Activated T-helper 17 cell treated with anti-CD3 and anti-CD28 coated beads, Interleukin-2, amount 50 U/mL, for 72 hours (primary cell): ENCODE measurements at regions not wholly inside any gene's neighbourhood (a gene's known extent, or its start where the extent isn't known, plus 50 kb on each side); places are given as distances from the start of the nearest gene placed in this dataset.
"Not testable (repeated sequence)": the region's sequence is repeated elsewhere in the genome, so short reads cannot be mapped to it uniquely, and the experiment has no call there.

Experiments
- ATAC-seq: fragments of 150-1000 bp; cut with Tn5 transposase; replicated peaks from 2 replicates; pipeline ENCODE4 v1.10.0; 2021; ENCODE audit warnings: mild to moderate bottlenecking, moderate library complexity
- H3K27ac Mint-ChIP-seq: one replicate; pipeline ENCODE4 v1.8.0; 2022; ENCODE audit warnings: mixed read lengths
- H3K27me3 Mint-ChIP-seq: one replicate; pipeline ENCODE4 v1.8.0; 2022; ENCODE audit warnings: mixed read lengths
- H3K36me3 Mint-ChIP-seq: one replicate; pipeline ENCODE4 v1.8.0; 2022; ENCODE audit warnings: low read depth, mild to moderate bottlenecking, mixed read lengths
- H3K4me1 Mint-ChIP-seq: one replicate; pipeline ENCODE4 v1.8.0; 2022; ENCODE audit warnings: mixed read lengths
- H3K4me3 Mint-ChIP-seq: one replicate; pipeline ENCODE4 v1.8.0; 2022; ENCODE audit warnings: mild to moderate bottlenecking, mixed read lengths
- H3K9me3 Mint-ChIP-seq: one replicate; pipeline ENCODE4 v1.8.0; 2022; ENCODE audit warnings: mixed read lengths

GRCh38 chr1:192889082-192889481 is 80.2 kb downstream of the RGS2 start:
- H3K4me3 Mint-ChIP-seq: no peak overlapping the region
- no peak for ATAC-seq
- no peaks in the 10 kb centered on the region for H3K4me1 Mint-ChIP-seq
- H3K27ac Mint-ChIP-seq: no peak overlapping the region
- no peaks in the 10 kb centered on the region for H3K27me3 Mint-ChIP-seq
- no peaks in the 10 kb centered on the region for H3K9me3 Mint-ChIP-seq
- H3K36me3 Mint-ChIP-seq: no peaks in the 10 kb centered on the region

- no peak overlapping the region for H3K27ac Mint-ChIP-seq
- H3K9me3 Mint-ChIP-seq: peaks cover 3% of the 10 kb centered on the region
- H3K27me3 Mint-ChIP-seq: no peaks in the 10 kb centered on the region
- no peak for ATAC-seq
- no peak overlapping the region for H3K4me3 Mint-ChIP-seq
- no peaks in the 10 kb centered on the region for H3K4me1 Mint-ChIP-seq
- H3K36me3 Mint-ChIP-seq: no peaks in the 10 kb centered on the region
Measured at GRCh38 chr1:192890134-192890533, 81.3 kb downstream of the RGS2 start.

GRCh38 chr1:192892934-192893333 is 84.1 kb downstream of the RGS2 start:
- Mint-ChIP-seq H3K9me3 (peaks cover 3% of the 10 kb centered on the region), H3K27ac (no peak overlapping the region), H3K4me1 (no peaks in the 10 kb centered on the region), H3K4me3 (no peak overlapping the region), H3K27me3 (no peaks in the 10 kb centered on the region), H3K36me3 (no peaks in the 10 kb centered on the region)
- ATAC-seq: no peak

- H3K27me3 Mint-ChIP-seq, H3K4me3 Mint-ChIP-seq, ATAC-seq, H3K9me3 Mint-ChIP-seq, H3K36me3 Mint-ChIP-seq, H3K4me1 Mint-ChIP-seq, H3K27ac Mint-ChIP-seq: not testable (repeated sequence)
Measured at GRCh38 chr1:192895487-192895886, 86.6 kb downstream of the RGS2 start.

GRCh38 chr1:192896376-192896775 is 87.5 kb downstream of the RGS2 start:
- no peak overlapping the region for H3K4me3 Mint-ChIP-seq
- no peak for ATAC-seq
- no peak overlapping the region for H3K27ac Mint-ChIP-seq
- H3K36me3 Mint-ChIP-seq: no peaks in the 10 kb centered on the region
- H3K27me3 Mint-ChIP-seq: no peaks in the 10 kb centered on the region
- H3K9me3 Mint-ChIP-seq: peaks cover 3% of the 10 kb centered on the region
- no peaks in the 10 kb centered on the region for H3K4me1 Mint-ChIP-seq

GRCh38 chr1:192901500-192901899 is 92.7 kb downstream of the RGS2 start:
- ATAC-seq: no peak
- H3K4me1 Mint-ChIP-seq: peaks cover 4% of the 10 kb centered on the region
- no peaks in the 10 kb centered on the region for H3K36me3 Mint-ChIP-seq
- no peaks in the 10 kb centered on the region for H3K9me3 Mint-ChIP-seq
- H3K4me3 Mint-ChIP-seq: no peak overlapping the region
- H3K27ac Mint-ChIP-seq: no peak overlapping the region
- H3K27me3 Mint-ChIP-seq: no peaks in the 10 kb centered on the region

- Mint-ChIP-seq H3K36me3 (no peaks in the 10 kb centered on the region), H3K27ac (no peak overlapping the region), H3K27me3 (no peaks in the 10 kb centered on the region), H3K4me3 (no peak overlapping the region), H3K4me1 (peaks cover 4% of the 10 kb centered on the region), H3K9me3 (no peaks in the 10 kb centered on the region)
- no peak for ATAC-seq
Measured at GRCh38 chr1:192903142-192903541, 94.3 kb downstream of the RGS2 start.

- H3K27ac Mint-ChIP-seq: no peak overlapping the region
- no peak overlapping the region for H3K4me3 Mint-ChIP-seq
- ATAC-seq: peak; percentile 80
Measured at GRCh38 chr1:192904438-192904895, 95.6 kb downstream of the RGS2 start.

GRCh38 chr1:192905049-192905448 is 96.2 kb downstream of the RGS2 start:
- H3K27ac Mint-ChIP-seq: no peak overlapping the region
- no peaks in the 10 kb centered on the region for H3K27me3 Mint-ChIP-seq
- ATAC-seq: peak; percentile 9
- H3K4me3 Mint-ChIP-seq: no peak overlapping the region
- H3K9me3 Mint-ChIP-seq: no peaks in the 10 kb centered on the region
- no peaks in the 10 kb centered on the region for H3K36me3 Mint-ChIP-seq
- H3K4me1 Mint-ChIP-seq: peaks cover 4% of the 10 kb centered on the region

More at GRCh38 chr1:192904438-192904895, 95.6 kb downstream of the RGS2 start:
- H3K27me3 Mint-ChIP-seq: no peaks in the 10 kb centered on the region
- H3K4me1 Mint-ChIP-seq: peaks cover 4% of the 10 kb centered on the region
- H3K9me3 Mint-ChIP-seq: no peaks in the 10 kb centered on the region
- H3K36me3 Mint-ChIP-seq: no peaks in the 10 kb centered on the region

- ATAC-seq: no peak
- peaks cover 4% of the 10 kb centered on the region for H3K4me1 Mint-ChIP-seq
- no peaks in the 10 kb centered on the region for H3K27me3 Mint-ChIP-seq
- no peak overlapping the region for H3K27ac Mint-ChIP-seq
- H3K9me3 Mint-ChIP-seq: no peaks in the 10 kb centered on the region
- H3K4me3 Mint-ChIP-seq: no peak overlapping the region
- H3K36me3 Mint-ChIP-seq: no peaks in the 10 kb centered on the region
Measured at GRCh38 chr1:192906334-192906733, 97.5 kb downstream of the RGS2 start.

GRCh38 chr1:192907545-192908243 is 98.9 kb downstream of the RGS2 start:
- peak; percentile 66 for ATAC-seq
- H3K4me3 Mint-ChIP-seq: no peak overlapping the region
- H3K27me3 Mint-ChIP-seq: no peaks in the 10 kb centered on the region
- no peaks in the 10 kb centered on the region for H3K9me3 Mint-ChIP-seq
- H3K36me3 Mint-ChIP-seq: no peaks in the 10 kb centered on the region
- peaks cover 4% of the 10 kb centered on the region for H3K4me1 Mint-ChIP-seq
- no peak overlapping the region for H3K27ac Mint-ChIP-seq

GRCh38 chr1:192911896-192912656 is 103.2 kb downstream of the RGS2 start:
- not testable (repeated sequence) for H3K27me3 Mint-ChIP-seq, H3K4me1 Mint-ChIP-seq, H3K4me3 Mint-ChIP-seq, ATAC-seq, H3K9me3 Mint-ChIP-seq, H3K36me3 Mint-ChIP-seq, H3K27ac Mint-ChIP-seq

- Mint-ChIP-seq H3K27ac (no peak overlapping the region), H3K27me3 (no peaks in the 10 kb centered on the region), H3K4me1 (no peaks in the 10 kb centered on the region), H3K36me3 (no peaks in the 10 kb centered on the region), H3K9me3 (no peaks in the 10 kb centered on the region), H3K4me3 (no peak overlapping the region)
- ATAC-seq: peak; percentile 78
Measured at GRCh38 chr1:192913683-192914082, 104.8 kb downstream of the RGS2 start.

- no peak for ATAC-seq
- Mint-ChIP-seq H3K4me3 (no peak overlapping the region), H3K9me3 (no peaks in the 10 kb centered on the region), H3K36me3 (no peaks in the 10 kb centered on the region), H3K27me3 (no peaks in the 10 kb centered on the region), H3K27ac (no peak overlapping the region), H3K4me1 (no peaks in the 10 kb centered on the region)
Measured at GRCh38 chr1:192914092-192914491, 105.3 kb downstream of the RGS2 start.

- no peaks in the 10 kb centered on the region for H3K9me3 Mint-ChIP-seq
- no peaks in the 10 kb centered on the region for H3K36me3 Mint-ChIP-seq
- H3K4me1 Mint-ChIP-seq: no peaks in the 10 kb centered on the region
- H3K4me3 Mint-ChIP-seq: no peak overlapping the region
- no peak overlapping the region for H3K27ac Mint-ChIP-seq
- ATAC-seq: no peak
- H3K27me3 Mint-ChIP-seq: no peaks in the 10 kb centered on the region
Measured at GRCh38 chr1:192914696-192915095, 105.9 kb downstream of the RGS2 start.
